Upper lobe of right lung (tissue), 1 donor: ENCODE measurements at regions not wholly inside any gene's neighbourhood (a gene's known extent, or its start where the extent isn't known, plus 50 kb on each side); places are given as distances from the start of the nearest gene placed in this dataset.

ENCODE experiments used
- ATAC-seq: fragments of 200-7000 bp; cut with Tn5 transposase; one replicate; pipeline ENCODE4 v1.9.1; 2020; ENCODE audit warnings: mild to moderate bottlenecking, moderate library complexity
- DNase-seq: peaks from one replicate; pipeline ENCODE4 v3.0.0-alpha.2; 2020
- H3K27ac ChIP-seq: fragments of 200-600 bp; one replicate; pipeline ENCODE4 v1.8.0; 2022
- H3K27me3 ChIP-seq: fragments of 200-600 bp; one replicate; pipeline ENCODE4 v1.8.0; 2022; ENCODE audit warnings: mild to moderate bottlenecking
- H3K36me3 ChIP-seq: fragments of 200-600 bp; one replicate; pipeline ENCODE4 v1.8.0; 2022
- H3K4me1 ChIP-seq: fragments of 200-600 bp; one replicate; pipeline ENCODE4 v1.8.0; 2022
- H3K4me3 ChIP-seq: fragments of 200-600 bp; one replicate; pipeline ENCODE4 v1.8.0; 2022; ENCODE audit warnings: mild to moderate bottlenecking
- H3K9me3 ChIP-seq: fragments of 200-600 bp; one replicate; pipeline ENCODE4 v1.8.0; 2022
- CTCF ChIP-seq: fragments of 200-600 bp; IDR thresholded peaks from one replicate; pipeline ENCODE4 v1.8.0; 2022; ENCODE audit warnings: antibody characterized with exemption
- intact Hi-C: fragments of 100-400 bp; cut with DNase I; formaldehyde crosslinking; loops from one replicate; pipeline ENCODE4 v1.11.0; 2022
- donor health status: DM: no; HTN: yes; CAD: no; lungs with severe emphysema.

GRCh38 chr3:72150634-72151412 is 365.9 kb upstream of the PROK2 start:
- intact Hi-C loops = no loop called here
- H3K4me1 ChIP-seq = peaks cover 16% of the 10 kb centered on the region
- no peak for TF ChIP-seq CTCF
- H3K27ac ChIP-seq = no peak overlapping the region
- H3K27me3 ChIP-seq = no peaks in the 10 kb centered on the region
- no peaks in the 10 kb centered on the region for H3K9me3 ChIP-seq
- DNase-seq = no peak
- no peak for ATAC-seq
- no peak overlapping the region for H3K4me3 ChIP-seq
- no peaks in the 10 kb centered on the region for H3K36me3 ChIP-seq

GRCh38 chr3:72149645-72150300 is 364.8 kb upstream of the PROK2 start:
- no peaks in the 10 kb centered on the region for H3K27me3 ChIP-seq
- H3K36me3 ChIP-seq = no peaks in the 10 kb centered on the region
- no peak overlapping the region for H3K4me3 ChIP-seq
- ATAC-seq = no peak
- no peak for TF ChIP-seq CTCF
- no peaks in the 10 kb centered on the region for H3K9me3 ChIP-seq
- H3K27ac ChIP-seq = no peak overlapping the region
- H3K4me1 ChIP-seq = peaks cover 16% of the 10 kb centered on the region
- no peak for DNase-seq
- intact Hi-C loops = no loop called here

- ATAC-seq = no peak
- no peak for TF ChIP-seq CTCF
These were observed 362.7 kb upstream of the PROK2 start for GRCh38 chr3:72147600-72147999.

GRCh38 chr3:72145506-72146380 is 360.8 kb upstream of the PROK2 start:
- no peak overlapping the region for H3K27ac ChIP-seq
- no peak for ATAC-seq
- no peak overlapping the region for H3K4me3 ChIP-seq
- TF ChIP-seq CTCF = no peak
- H3K27me3 ChIP-seq = no peaks in the 10 kb centered on the region
- no peaks in the 10 kb centered on the region for H3K36me3 ChIP-seq
- H3K9me3 ChIP-seq = no peaks in the 10 kb centered on the region
- DNase-seq = no peak
- intact Hi-C loops = no loop called here
- H3K4me1 ChIP-seq = peaks cover 4% of the 10 kb centered on the region

More at GRCh38 chr3:72147600-72147999, 362.7 kb upstream of the PROK2 start:
- DNase-seq = no peak
- Histone ChIP-seq H3K9me3 (no peaks in the 10 kb centered on the region), H3K36me3 (no peaks in the 10 kb centered on the region), H3K27me3 (no peaks in the 10 kb centered on the region), H3K4me3 (no peak overlapping the region), H3K27ac (no peak overlapping the region), H3K4me1 (peaks cover 8% of the 10 kb centered on the region)
- intact Hi-C loops = no loop called here

- intact Hi-C loops = no loop called here
These were observed 360.0 kb upstream of the PROK2 start for GRCh38 chr3:72144773-72145505.

More at GRCh38 chr3:72144773-72145505, 360.0 kb upstream of the PROK2 start:
- H3K4me1 ChIP-seq = peaks cover 4% of the 10 kb centered on the region
- no peak for TF ChIP-seq CTCF
- no peaks in the 10 kb centered on the region for H3K36me3 ChIP-seq
- H3K4me3 ChIP-seq = no peak overlapping the region
- H3K27me3 ChIP-seq = no peaks in the 10 kb centered on the region
- no peak overlapping the region for H3K27ac ChIP-seq
- no peaks in the 10 kb centered on the region for H3K9me3 ChIP-seq
- ATAC-seq (peak; percentile 76), DNase-seq (no peak)
